Colon (tissue), 2 donors: ENCODE measurements at regions not wholly inside any gene's neighbourhood (a gene's known extent, or its start where the extent isn't known, plus 50 kb on each side); places are given as distances from the start of the nearest gene placed in this dataset.

Source experiments
- FAIRE-seq: peaks from 2 replicates; lab custom pipeline; 2012; peaks lifted over from hg19 to GRCh38; lab: Jason Lieb, UNC
- donor health status: control.
- donor health status: control.

GRCh38 chr20:52779125-52779524, 193.0 kb upstream of the TSHZ2 start:
- no peak for FAIRE-seq

GRCh38 chr20:52777171-52777570, 195.0 kb upstream of the TSHZ2 start:
- FAIRE-seq = no peak

GRCh38 chr20:52775786-52776185, 196.4 kb upstream of the TSHZ2 start:
- no peak for FAIRE-seq

- no peak for FAIRE-seq
Observed at GRCh38 chr20:52768694-52769093, 203.5 kb upstream of the TSHZ2 start.

GRCh38 chr20:52766645-52767435, 205.3 kb upstream of the TSHZ2 start:
- no peak for FAIRE-seq

- no peak for FAIRE-seq
Observed at GRCh38 chr20:52763321-52763853, 208.8 kb upstream of the TSHZ2 start.

- no peak for FAIRE-seq
Observed at GRCh38 chr20:52761867-52762266, 210.3 kb upstream of the TSHZ2 start.

- no peak for FAIRE-seq
Observed at GRCh38 chr20:52760791-52761190, 211.4 kb upstream of the TSHZ2 start.

- FAIRE-seq = no peak
Observed at GRCh38 chr20:52757411-52757810, 214.7 kb upstream of the TSHZ2 start.

- no peak for FAIRE-seq
Observed at GRCh38 chr20:52755744-52756143, 216.4 kb upstream of the TSHZ2 start.

GRCh38 chr20:52754366-52754765, 217.8 kb upstream of the TSHZ2 start:
- FAIRE-seq = no peak

- no peak for FAIRE-seq
Observed at GRCh38 chr20:52752023-52752422, 220.1 kb upstream of the TSHZ2 start.

- FAIRE-seq = no peak
Observed at GRCh38 chr20:52751571-52751970, 220.6 kb upstream of the TSHZ2 start.

- FAIRE-seq = no peak
Observed at GRCh38 chr20:52749938-52750337, 222.2 kb upstream of the TSHZ2 start.

GRCh38 chr20:52748990-52749389, 223.2 kb upstream of the TSHZ2 start:
- no peak for FAIRE-seq

- no peak for FAIRE-seq
Observed at GRCh38 chr20:52748285-52748932, 223.7 kb upstream of the TSHZ2 start.

- FAIRE-seq = no peak
Observed at GRCh38 chr20:52747845-52748284, 224.3 kb upstream of the TSHZ2 start.

- no peak for FAIRE-seq
Observed at GRCh38 chr20:52746770-52747169, 225.4 kb upstream of the TSHZ2 start.

GRCh38 chr20:52746190-52746589, 226.0 kb upstream of the TSHZ2 start:
- no peak for FAIRE-seq

GRCh38 chr20:52744441-52744840, 227.7 kb upstream of the TSHZ2 start:
- FAIRE-seq = no peak

GRCh38 chr20:52738081-52738480, 234.1 kb upstream of the TSHZ2 start:
- FAIRE-seq = no peak

GRCh38 chr20:52736507-52736906, 235.7 kb upstream of the TSHZ2 start:
- FAIRE-seq = no peak

GRCh38 chr20:52731093-52731492, 241.1 kb upstream of the TSHZ2 start:
- FAIRE-seq = no peak
